Body of pancreas (tissue), 4 donors: ENCODE measurements at regions not wholly inside any gene's neighbourhood (a gene's known extent, or its start where the extent isn't known, plus 50 kb on each side); places are given as distances from the start of the nearest gene placed in this dataset.

Source experiments
- CTCF ChIP-seq, 7 experiments: fragments of 450-650 bp in 4 of 7; fragments of 200-600 bp in 3 of 7; sonication (generic) in 3 of 7; IDR thresholded peaks; one replicate each; pipeline ENCODE4 v1.5.1; 2016 to 2019; ENCODE audit warnings: antibody characterized with exemption in 7 of 7
- POLR2A ChIP-seq, 3 donors: fragments of 450-650 bp; IDR thresholded peaks; one replicate each; pipeline ENCODE4 v1.6.1; 2016; ENCODE audit warnings: antibody characterized with exemption in 3 of 3, mild to moderate bottlenecking in 2 of 3

- TF ChIP-seq CTCF (IDR thresholded peaks at IDR 0.05) (no peak), POLR2A (IDR thresholded peaks at IDR 0.05) (no peak)
These were observed 119.3 kb upstream of the SEMA3D start for GRCh38 chr7:85306115-85306514.
